ENCODE measurements at regions not wholly inside any gene's neighbourhood (a gene's known extent, or its start where the extent isn't known, plus 50 kb on each side); places are given as distances from the start of the nearest gene placed in this dataset.

DNA sequence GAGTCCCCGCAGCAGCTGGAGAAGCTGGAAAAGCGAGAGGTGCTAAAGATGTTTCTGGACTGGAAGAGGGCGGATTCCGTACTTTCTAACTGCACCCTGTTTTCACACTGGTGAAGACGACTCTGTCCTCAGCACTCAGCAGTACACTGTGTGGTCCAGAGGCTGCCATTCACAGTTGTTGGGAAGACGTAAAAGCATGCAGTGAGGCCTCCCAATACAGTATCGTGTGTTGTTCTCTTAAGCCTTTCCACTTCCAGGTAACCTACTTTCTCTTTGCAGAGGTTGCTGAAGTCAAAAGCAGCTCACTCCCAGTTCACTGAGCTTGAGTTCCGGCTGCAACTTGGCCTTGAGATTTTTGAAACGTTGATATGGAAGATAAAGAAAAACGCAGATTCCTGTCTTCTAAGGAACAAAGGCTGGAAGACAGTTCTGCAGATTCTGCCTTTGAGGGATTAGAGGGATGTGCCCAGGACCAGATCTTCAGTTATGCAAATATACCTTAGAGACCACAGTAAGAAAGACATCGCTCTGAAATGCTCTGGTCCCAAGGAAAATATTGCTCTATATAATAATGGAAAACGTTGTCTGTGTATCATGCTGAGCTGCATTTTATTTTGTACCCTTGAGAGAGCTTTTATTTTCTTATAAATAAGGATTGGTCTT is 540.9 kb downstream of the TRIML1 start:
- TF ChIP-seq POLR2AphosphoS5 (IDR thresholded peaks at IDR 0.05; ENCODE audit: low read depth, low read length) (no peak), SIN3A (IDR thresholded peaks at IDR 0.05; ENCODE audit: borderline replicate concordance, insufficient read depth, low read length) (no peak), REST (IDR thresholded peaks at IDR 0.05; ENCODE audit: insufficient read depth in 1 of 2, low read depth in 2 of 2, low read length in 2 of 2) (no peak), TAF1 (IDR thresholded peaks at IDR 0.05; ENCODE audit: borderline replicate concordance, insufficient read depth, low read length) (no peak)
